Heart left ventricle (tissue), 16 donors: ENCODE measurements at regions not wholly inside any gene's neighbourhood (a gene's known extent, or its start where the extent isn't known, plus 50 kb on each side); places are given as distances from the start of the nearest gene placed in this dataset.

Experiments
- ATAC-seq, 4 donors: fragments of 200-7000 bp; cut with Tn5 transposase; one replicate each; pipeline ENCODE4 v1.9.1; 2020 to 2022; ENCODE audit warnings: moderate library complexity in 4 of 4, mild to moderate bottlenecking in 3 of 4, moderate number of reproducible peaks in 1 of 4
- DNase-seq, 5 donors: peaks; one replicate each; pipeline ENCODE4 v3.0.0-alpha.2; 2020
- H3K27ac ChIP-seq, 12 donors: fragments of 200-600 bp; sonication (generic) in 4 of 12; one replicate each; pipeline versions ENCODE4 v1.5.0 to v1.8.0; 2016 to 2022; ENCODE audit warnings: mild to moderate bottlenecking in 2 of 12
- H3K27me3 ChIP-seq, 9 donors: fragments of 200-600 bp; sonication (generic) in 2 of 9; one replicate each; pipeline versions ENCODE4 v1.5.1 to v1.8.0; 2016 to 2022; ENCODE audit warnings: mild to moderate bottlenecking in 3 of 9
- H3K36me3 ChIP-seq, 9 donors: fragments of 200-600 bp; sonication (generic) in 2 of 9; one replicate each; pipeline versions ENCODE4 v1.5.0 to v1.8.0; 2018 to 2022; ENCODE audit warnings: mild to moderate bottlenecking in 2 of 9
- H3K4me1 ChIP-seq, 12 donors: fragments of 200-600 bp; sonication (generic) in 4 of 12; one replicate each; pipeline versions ENCODE4 v1.5.0 to v1.8.0; 2016 to 2022; ENCODE audit warnings: mild to moderate bottlenecking in 3 of 12
- H3K4me3 ChIP-seq, 12 donors: fragments of 200-600 bp; sonication (generic) in 4 of 12; one replicate each; pipeline versions ENCODE4 v1.5.0 to v1.8.0; 2017 to 2022; ENCODE audit warnings: mild to moderate bottlenecking in 9 of 12, moderate library complexity in 4 of 12
- H3K9me3 ChIP-seq, 12 donors: fragments of 200-600 bp; sonication (generic) in 4 of 12; one replicate each; pipeline versions ENCODE4 v1.5.0 to v1.8.0; 2016 to 2022; ENCODE audit warnings: mild to moderate bottlenecking in 1 of 12
- CTCF ChIP-seq, 12 donors: fragments of 200-600 bp; sonication (generic) in 4 of 12; IDR thresholded peaks; one replicate each; pipeline versions ENCODE4 v1.5.0 to v1.8.0; 2018 to 2022; ENCODE audit warnings: antibody characterized with exemption in 12 of 12, mild to moderate bottlenecking in 5 of 12
- POLR2A ChIP-seq, 2 donors: fragments of 450-650 bp; IDR thresholded peaks; one replicate each; pipeline ENCODE4 v1.6.1; 2017; ENCODE audit warnings: antibody characterized with exemption in 2 of 2, mild to moderate bottlenecking in 2 of 2, moderate library complexity in 2 of 2
- WGBS, 4 donors: extraction: QIAGEN DNeasy Blood & Tissue Kit in 2 of 4; methylation state at CpG; one replicate each; pipeline versions ENCODE4 v1.1.5 to v1.1.7; 2013 to 2018; 5-methylcytosine and 5-hydroxymethylcytosine counted together
- intact Hi-C, 10 donors: fragments of 100-400 bp; cut with DNase I; formaldehyde crosslinking; loops; one replicate each; pipeline versions ENCODE4 v1.11.1 to v1.14.2; 2022
- donor health status: ischemic (EF 13 %, LVEDD 7.1; RV severe dilation, severe dysfunction).
- donor health status: healthy with polysubstance abuse.
- donor health status: DM: no; HTN: yes; CAD: no.
- donor health status: DM: no; HTN: no; CAD: no.
- donor health status: ischemic (EF 25% LVEDD 6.9; RV normal size, moderate dysfunction).
- donor health status: ischemic (EF 25% LVEDD 5.7; RV mildly dilated, moderate dysfunction).
- donor health status: healthy.
- donor health status: DM: yes; HTN: yes; CAD: no.
- donor health status: ischemic (EF 35%, LVEDD 5.7; RV mildly dilated, moderate dysfunction).
- donor health status: nonischemic (EF 11% LVEDD 7.7; RV severe dilation, severe dysfunction).
- donor health status: DM: yes; HTN: yes; CAD: no.
- donor health status: PGD.
- donor health status: ischemic (EF 29% LVEDD 5.4; RV normal size, mild dysfunction).
- donor health status: nonischemic (EF 23%, LVEDD 6.1; RV moderate dilation, normal function).

GRCh38 chr15:47542312-47542989 lies 174.9 kb upstream of the SEMA6D start:
- TF ChIP-seq CTCF (IDR thresholded peaks at IDR 0.05) (no peak), POLR2A (IDR thresholded peaks at IDR 0.05) (no peak)
- Histone ChIP-seq H3K27ac (no peak overlapping the region), H3K4me1 (peaks cover 0 to 9% (median 0%) of the 10 kb centered on the region in 12 donors), H3K27me3 (no peaks in the 10 kb centered on the region), H3K36me3 (no peaks in the 10 kb centered on the region), H3K4me3 (no peak overlapping the region), H3K9me3 (no peaks in the 10 kb centered on the region)
- DNase-seq (no peak), ATAC-seq (no peak)
- WGBS, 4 donors = 59 to 68% (median 64%) methylated on average over 2 of the region's 2 CpGs
- intact Hi-C loops = no loop called here

- WGBS, 4 donors = 68 to 82% (median 70%) methylated on average over 1 of the region's 1 CpG
- DNase-seq = no peak
- Histone ChIP-seq H3K36me3 (no peaks in the 10 kb centered on the region), H3K27me3 (no peaks in the 10 kb centered on the region), H3K27ac (no peak overlapping the region), H3K9me3 (no peaks in the 10 kb centered on the region), H3K4me1 (no peaks in the 10 kb centered on the region), H3K4me3 (no peak overlapping the region)
- intact Hi-C loops = no loop called here
- ATAC-seq = no peak
- TF ChIP-seq CTCF (IDR thresholded peaks at IDR 0.05) = no peak
Observed at GRCh38 chr15:47548231-47548630, 169.1 kb upstream of the SEMA6D start.

- 59 to 72% (median 67%) methylated on average over 3 of the region's 3 CpGs for WGBS, 4 donors
- no peak overlapping the region for H3K27ac ChIP-seq
- ATAC-seq = no peak
- intact Hi-C loops = no loop called here
- no peaks in the 10 kb centered on the region for H3K4me1 ChIP-seq
- TF ChIP-seq CTCF (IDR thresholded peaks at IDR 0.05) (no peak), POLR2A (IDR thresholded peaks at IDR 0.05) (no peak)
- no peaks in the 10 kb centered on the region for H3K36me3 ChIP-seq
- H3K9me3 ChIP-seq = no peaks in the 10 kb centered on the region
- no peak for DNase-seq
- H3K27me3 ChIP-seq = no peaks in the 10 kb centered on the region
- H3K4me3 ChIP-seq = no peak overlapping the region
Observed at GRCh38 chr15:47548986-47549385, 168.3 kb upstream of the SEMA6D start.

GRCh38 chr15:47551079-47551478 lies 166.2 kb upstream of the SEMA6D start:
- DNase-seq = no peak
- intact Hi-C loops = no loop called here
- H3K9me3 ChIP-seq = no peaks in the 10 kb centered on the region
- no peak for ATAC-seq
- no peaks in the 10 kb centered on the region for H3K4me1 ChIP-seq
- H3K27ac ChIP-seq = no peak overlapping the region
- WGBS, 4 donors = 95 to 100% (median 97%) methylated on average over 1 of the region's 1 CpG
- no peak overlapping the region for H3K4me3 ChIP-seq
- no peaks in the 10 kb centered on the region for H3K36me3 ChIP-seq
- H3K27me3 ChIP-seq = no peaks in the 10 kb centered on the region
- TF ChIP-seq POLR2A (IDR thresholded peaks at IDR 0.05) (no peak), CTCF (IDR thresholded peaks at IDR 0.05) (peak in 2 of 12 donors; percentile 10 to 18)
